Activated naive CD4-positive, alpha-beta T cell treated with anti-CD3 and anti-CD28 coated beads, Interleukin-2, amount 10 ng/mL, durations not matched to agents 7 days and 5 days (primary cell): ENCODE measurements at regions not wholly inside any gene's neighbourhood (a gene's known extent, or its start where the extent isn't known, plus 50 kb on each side); places are given as distances from the start of the nearest gene placed in this dataset.

Experiments used
- CTCF ChIA-PET: fragments of 350-600 bp; sonication (Branson Sonifier 250); formaldehyde crosslinking; loops from one replicate; lab custom pipeline; 2021; ENCODE audit warnings: antibody characterized with exemption; lab: Charles Lee
- DNase-seq: peaks from one replicate; pipeline ENCODE4 v3.0.0-alpha.2; 2020
- H3K27ac Mint-ChIP-seq: one replicate; pipeline ENCODE4 v1.8.0; 2021; ENCODE audit warnings: mild to moderate bottlenecking, moderate library complexity, mixed read lengths
- H3K27me3 Mint-ChIP-seq: one replicate; pipeline ENCODE4 v1.8.0; 2021; ENCODE audit warnings: mild to moderate bottlenecking, mixed read lengths
- H3K36me3 Mint-ChIP-seq: one replicate; pipeline ENCODE4 v1.8.0; 2021; ENCODE audit warnings: mixed read lengths
- H3K4me1 Mint-ChIP-seq: one replicate; pipeline ENCODE4 v1.8.0; 2021; ENCODE audit warnings: mixed read lengths
- H3K4me3 Mint-ChIP-seq: one replicate; pipeline ENCODE4 v1.8.0; 2021; ENCODE audit warnings: mild to moderate bottlenecking, moderate library complexity, mixed read lengths
- H3K9me3 Mint-ChIP-seq: one replicate; pipeline ENCODE4 v1.8.0; 2021; ENCODE audit warnings: mixed read lengths

DNA sequence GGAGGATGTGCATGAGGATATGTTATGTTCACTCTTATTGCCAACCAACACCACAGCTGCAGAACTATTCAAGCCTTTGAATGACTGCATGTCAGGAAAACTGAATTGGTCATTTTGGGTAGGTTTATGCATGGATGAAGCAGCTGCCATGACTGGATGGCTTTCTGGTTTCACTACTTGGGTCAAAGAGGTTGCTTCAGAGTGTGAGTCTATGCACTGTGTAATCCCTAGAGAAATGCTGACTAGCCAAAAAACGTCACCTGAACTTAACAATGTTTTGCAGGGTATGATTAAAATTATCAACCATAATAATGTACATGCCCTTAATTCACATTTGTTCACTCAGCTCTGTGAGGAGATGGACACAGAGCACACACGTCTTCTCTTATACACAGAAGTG, 206.7 kb upstream of the RBBP8 start:
- no peaks in the 10 kb centered on the region for H3K36me3 Mint-ChIP-seq
- no peaks in the 10 kb centered on the region for H3K9me3 Mint-ChIP-seq
- no peak for DNase-seq
- H3K4me3 Mint-ChIP-seq = no peak overlapping the region
- H3K27ac Mint-ChIP-seq = no peak overlapping the region
- CTCF ChIA-PET = no interaction called here
- H3K4me1 Mint-ChIP-seq = no peaks in the 10 kb centered on the region
- peaks cover 4% of the 10 kb centered on the region for H3K27me3 Mint-ChIP-seq

DNA sequence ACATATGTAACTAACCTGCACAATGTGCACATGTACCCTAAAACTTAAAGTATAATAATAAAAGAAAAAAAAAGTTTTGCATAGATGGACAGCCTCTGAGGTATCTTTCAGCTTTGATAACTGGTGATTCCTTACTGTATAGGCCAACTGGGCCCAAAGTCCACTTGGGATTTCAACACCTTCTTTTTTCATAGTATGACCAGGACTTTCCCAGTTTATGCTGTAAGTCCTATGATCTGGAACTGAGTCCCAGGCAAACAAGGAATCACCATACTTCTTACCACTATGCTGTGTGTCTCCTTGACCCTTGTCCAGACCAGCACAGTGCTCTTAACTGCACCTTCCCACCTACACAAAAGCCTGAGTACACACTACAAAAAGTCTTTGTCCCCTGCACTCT, 205.1 kb upstream of the RBBP8 start:
- no peaks in the 10 kb centered on the region for H3K9me3 Mint-ChIP-seq
- H3K27ac Mint-ChIP-seq = no peak overlapping the region
- no peaks in the 10 kb centered on the region for H3K4me1 Mint-ChIP-seq
- CTCF ChIA-PET = no interaction called here
- H3K36me3 Mint-ChIP-seq = no peaks in the 10 kb centered on the region
- H3K4me3 Mint-ChIP-seq = no peak overlapping the region
- no peak for DNase-seq
- peaks cover 4% of the 10 kb centered on the region for H3K27me3 Mint-ChIP-seq

DNA sequence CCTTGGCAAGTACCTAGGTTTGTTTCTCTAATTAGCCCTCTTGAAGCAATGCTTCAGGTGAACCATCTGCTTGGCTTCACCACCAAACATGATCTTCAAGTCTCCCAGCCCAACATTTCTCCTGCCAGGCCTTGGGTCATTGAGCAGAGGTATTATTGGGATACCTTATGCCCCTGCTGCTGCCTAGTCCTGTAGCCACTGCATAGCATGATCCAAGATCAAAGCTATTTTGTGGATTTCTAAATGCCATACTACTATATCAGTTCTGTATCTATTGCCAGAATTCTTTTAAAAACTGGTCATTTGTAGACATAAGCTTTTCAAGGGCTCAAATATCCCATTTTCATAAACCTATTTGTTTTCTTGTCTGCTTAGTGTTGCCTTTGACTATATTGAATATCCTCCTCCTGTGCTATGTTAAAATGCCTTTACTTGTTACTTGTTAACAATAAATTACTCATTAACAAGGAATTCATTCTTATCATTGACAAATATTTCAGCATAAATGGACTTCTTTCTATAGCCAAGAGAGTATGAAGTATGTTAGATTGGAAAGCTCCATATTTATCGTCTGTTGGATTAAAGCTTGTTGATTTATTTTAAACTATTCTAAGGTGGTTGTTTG, 204.5 kb upstream of the RBBP8 start:
- CTCF ChIA-PET = no interaction called here
- no peak for DNase-seq
- Mint-ChIP-seq H3K4me3 (no peak overlapping the region), H3K27ac (no peak overlapping the region), H3K9me3 (no peaks in the 10 kb centered on the region), H3K36me3 (no peaks in the 10 kb centered on the region), H3K4me1 (no peaks in the 10 kb centered on the region), H3K27me3 (peaks cover 4% of the 10 kb centered on the region)

DNA sequence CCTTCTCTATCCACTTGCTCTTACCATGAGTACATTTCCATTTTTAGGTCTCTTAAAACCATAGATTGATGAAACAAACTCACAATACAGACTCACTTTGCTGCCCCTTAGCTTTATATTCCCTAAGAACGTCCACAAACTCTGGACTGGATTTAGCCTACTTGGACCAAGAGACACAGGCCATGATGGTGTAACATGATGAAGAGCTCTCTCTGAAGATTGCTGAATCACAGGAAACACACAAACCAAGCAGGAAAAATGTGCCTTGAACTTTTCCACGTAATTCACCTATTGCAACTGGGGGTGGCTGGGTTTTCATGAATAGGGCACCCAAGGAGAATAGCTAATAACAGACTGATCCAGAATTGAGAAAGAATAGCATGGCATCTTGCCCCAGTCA, 201.7 kb upstream of the RBBP8 start:
- CTCF ChIA-PET = no interaction called here
- H3K36me3 Mint-ChIP-seq = no peaks in the 10 kb centered on the region
- H3K9me3 Mint-ChIP-seq = no peaks in the 10 kb centered on the region
- peaks cover 4% of the 10 kb centered on the region for H3K27me3 Mint-ChIP-seq
- no peak overlapping the region for H3K27ac Mint-ChIP-seq
- no peak for DNase-seq
- H3K4me3 Mint-ChIP-seq = no peak overlapping the region
- no peaks in the 10 kb centered on the region for H3K4me1 Mint-ChIP-seq

DNA sequence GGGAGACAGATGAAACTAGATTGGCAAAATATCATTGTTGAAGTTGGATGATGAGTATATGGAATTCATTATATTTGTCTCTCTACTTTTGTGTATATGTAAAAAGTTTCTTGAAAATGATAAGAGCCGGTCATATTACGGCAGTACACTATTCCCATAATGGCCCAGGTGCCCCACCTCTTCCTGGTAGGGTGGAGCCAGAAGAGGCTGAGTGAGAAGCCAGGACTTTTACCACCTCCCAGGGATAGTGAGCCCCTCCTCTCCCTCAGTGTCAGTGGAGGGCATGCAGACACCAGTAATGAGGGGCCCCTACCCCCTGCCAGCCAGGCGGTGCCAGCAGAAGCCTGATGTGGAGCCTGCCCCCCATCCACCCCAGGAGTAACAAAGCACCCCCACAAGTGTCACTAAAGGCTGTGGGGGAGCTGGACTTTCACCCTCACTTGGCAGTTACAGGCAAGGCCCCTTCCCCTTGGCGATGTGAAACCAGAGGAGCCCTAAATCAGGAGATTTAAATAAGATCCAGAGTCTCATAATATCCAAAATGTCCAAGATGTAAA, 198.9 kb upstream of the RBBP8 start:
- Mint-ChIP-seq H3K4me3 (no peak overlapping the region), H3K4me1 (peaks cover 5% of the 10 kb centered on the region), H3K27ac (no peak overlapping the region), H3K27me3 (no peaks in the 10 kb centered on the region), H3K36me3 (no peaks in the 10 kb centered on the region), H3K9me3 (no peaks in the 10 kb centered on the region)
- CTCF ChIA-PET = interaction anchor here (1.0 kb wide), 1 partner anchor 21 kb away, joined by 4 read pairs; no protein-coding TSS in a partner anchor
- DNase-seq = no peak

DNA sequence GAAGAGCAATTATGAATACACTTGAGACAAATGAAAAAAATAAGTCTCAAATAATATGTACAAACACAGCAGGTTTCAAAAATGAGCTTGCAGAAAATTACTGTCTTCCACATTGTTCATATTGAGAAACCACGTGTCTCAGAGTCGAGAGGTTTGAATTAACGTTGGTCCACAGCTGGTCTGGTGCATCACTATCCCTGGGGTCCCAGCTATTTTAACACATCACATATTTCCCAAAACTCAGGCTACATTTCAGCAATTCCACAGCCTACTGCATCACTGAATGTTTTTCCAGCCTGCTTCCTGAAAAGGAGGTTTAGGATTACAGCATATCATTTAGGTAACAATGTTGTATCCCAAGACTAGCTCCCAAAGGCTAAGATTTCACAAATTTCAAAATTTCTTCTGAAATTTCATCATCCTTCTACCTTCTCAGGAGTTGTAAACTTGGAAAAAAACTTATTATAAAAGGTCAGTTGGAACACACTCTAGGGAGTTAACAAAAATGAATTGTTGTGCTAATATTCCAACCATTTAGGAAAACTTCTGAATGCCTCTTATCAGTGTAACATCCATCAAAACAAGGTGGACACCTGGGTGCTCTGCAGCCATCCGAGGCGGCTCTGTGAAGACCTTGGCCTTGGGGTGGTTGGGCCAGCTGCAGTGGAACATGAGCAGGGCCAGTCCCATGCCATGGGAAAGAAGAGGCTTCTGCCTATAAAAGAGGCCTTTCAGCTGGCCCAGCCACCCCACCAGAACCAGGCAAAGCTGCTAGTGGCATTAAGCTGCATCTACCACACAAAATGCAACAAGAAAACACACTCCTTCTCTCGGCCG, 198.1 kb upstream of the RBBP8 start:
- Mint-ChIP-seq H3K36me3 (no peaks in the 10 kb centered on the region), H3K4me1 (peaks cover 11% of the 10 kb centered on the region), H3K27me3 (no peaks in the 10 kb centered on the region), H3K27ac (no peak overlapping the region), H3K9me3 (no peaks in the 10 kb centered on the region), H3K4me3 (no peak overlapping the region)
- CTCF ChIA-PET = interaction anchor here (1.0 kb wide), 1 partner anchor 22 kb away, joined by 4 read pairs; no protein-coding TSS in a partner anchor
- no peak for DNase-seq

DNA sequence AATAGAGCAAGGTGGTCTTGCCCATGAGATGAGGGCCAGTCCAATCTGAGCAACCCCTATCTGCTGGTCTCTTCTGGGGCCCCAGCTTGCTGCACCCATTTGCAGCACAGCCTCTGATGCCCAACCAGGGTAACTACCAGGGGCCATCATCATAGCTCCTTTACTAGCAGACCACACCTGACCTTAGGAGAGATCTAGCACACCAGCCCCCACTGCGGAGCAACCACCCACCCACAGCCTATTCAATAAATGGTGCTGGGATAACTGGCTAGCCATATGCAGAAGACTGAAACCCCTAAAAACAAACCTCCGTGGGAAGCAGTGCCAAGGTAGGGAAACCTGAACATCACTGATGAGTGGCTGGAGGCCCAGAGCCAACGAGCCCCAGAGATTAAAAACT, 196.1 kb upstream of the RBBP8 start:
- Mint-ChIP-seq H3K4me3 (no peak overlapping the region), H3K4me1 (peaks cover 21% of the 10 kb centered on the region), H3K9me3 (peaks cover 4% of the 10 kb centered on the region), H3K27ac (no peak overlapping the region), H3K27me3 (no peaks in the 10 kb centered on the region), H3K36me3 (peaks cover 1% of the 10 kb centered on the region)
- CTCF ChIA-PET = no interaction called here
- no peak for DNase-seq

DNA sequence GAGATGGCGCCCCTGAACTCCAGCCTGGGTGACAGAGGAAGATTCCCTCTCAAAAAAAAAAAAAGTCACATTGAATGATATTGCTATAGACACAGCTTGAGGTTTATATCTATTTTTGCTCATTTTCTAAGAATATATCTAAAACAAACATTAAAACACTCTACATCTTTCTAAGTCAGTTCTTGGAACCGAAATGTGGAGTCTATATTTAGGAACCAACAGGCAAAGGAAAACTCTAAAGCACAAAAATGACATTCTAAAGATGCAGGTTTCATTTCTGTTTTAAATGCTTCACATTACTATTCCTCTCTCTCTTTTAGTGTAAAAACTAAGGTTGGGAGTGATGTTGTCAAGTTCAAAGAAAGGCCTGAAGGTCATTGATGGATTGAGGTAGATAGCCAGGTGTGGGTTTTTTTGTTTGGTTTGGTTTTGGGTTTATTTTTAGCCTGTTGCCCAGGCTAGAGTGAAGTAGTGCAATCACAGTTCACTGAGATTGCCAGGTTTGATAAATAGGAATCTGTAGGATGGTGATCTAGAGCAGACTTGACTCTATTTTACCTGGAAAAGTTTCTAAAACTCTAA, 194.0 kb upstream of the RBBP8 start:
- Mint-ChIP-seq H3K9me3 (peaks cover 10% of the 10 kb centered on the region), H3K4me1 (peaks cover 23% of the 10 kb centered on the region), H3K36me3 (peaks cover 1% of the 10 kb centered on the region), H3K27me3 (peaks cover 5% of the 10 kb centered on the region), H3K27ac (no peak overlapping the region), H3K4me3 (no peak overlapping the region)
- no peak for DNase-seq
- CTCF ChIA-PET = no interaction called here

DNA sequence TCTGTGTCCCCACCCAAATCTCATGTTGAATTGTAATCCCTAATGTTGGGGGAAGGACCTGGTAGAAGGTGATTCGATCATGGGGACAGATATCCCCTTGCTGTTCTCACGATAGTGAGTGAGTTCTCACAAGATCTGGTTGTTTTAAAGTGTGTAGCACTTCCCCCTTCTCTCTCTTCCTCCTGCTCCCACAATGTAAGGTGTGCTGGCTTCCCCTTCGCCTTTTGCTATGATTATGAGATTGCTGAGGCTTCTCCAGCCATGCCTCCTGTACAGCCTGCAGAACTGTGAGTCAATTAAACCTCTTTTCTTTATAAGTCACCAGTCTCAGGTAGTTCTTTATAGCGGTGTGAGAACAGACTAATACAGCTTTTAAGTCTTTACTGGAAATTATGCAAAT, 193.3 kb upstream of the RBBP8 start:
- CTCF ChIA-PET = no interaction called here
- Mint-ChIP-seq H3K27me3 (peaks cover 5% of the 10 kb centered on the region), H3K9me3 (peaks cover 10% of the 10 kb centered on the region), H3K4me1 (peaks cover 23% of the 10 kb centered on the region), H3K36me3 (peaks cover 1% of the 10 kb centered on the region), H3K4me3 (no peak overlapping the region), H3K27ac (no peak overlapping the region)
- no peak for DNase-seq

DNA sequence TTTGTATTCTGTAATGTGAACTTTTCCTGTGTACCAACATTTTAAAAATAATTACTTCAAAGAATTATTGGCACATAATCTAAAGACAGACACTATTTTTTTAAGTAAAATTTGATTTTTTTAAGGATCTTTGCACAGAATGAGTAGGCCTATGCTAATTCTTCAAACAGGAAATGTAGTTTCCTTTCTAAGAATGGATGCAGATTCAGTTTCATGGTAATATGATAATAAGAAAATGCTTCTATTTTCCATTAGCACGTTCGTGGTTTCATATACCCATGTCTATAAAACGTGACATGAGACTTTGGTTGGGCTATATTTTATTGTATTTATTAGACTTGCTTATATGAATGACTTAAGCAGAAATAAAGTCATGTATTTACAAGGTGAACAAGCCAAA, 191.8 kb upstream of the RBBP8 start:
- Mint-ChIP-seq H3K4me1 (peaks cover 23% of the 10 kb centered on the region), H3K36me3 (peaks cover 1% of the 10 kb centered on the region), H3K27me3 (peaks cover 6% of the 10 kb centered on the region), H3K4me3 (no peak overlapping the region), H3K9me3 (peaks cover 10% of the 10 kb centered on the region), H3K27ac (no peak overlapping the region)
- DNase-seq = no peak
- CTCF ChIA-PET = no interaction called here

DNA sequence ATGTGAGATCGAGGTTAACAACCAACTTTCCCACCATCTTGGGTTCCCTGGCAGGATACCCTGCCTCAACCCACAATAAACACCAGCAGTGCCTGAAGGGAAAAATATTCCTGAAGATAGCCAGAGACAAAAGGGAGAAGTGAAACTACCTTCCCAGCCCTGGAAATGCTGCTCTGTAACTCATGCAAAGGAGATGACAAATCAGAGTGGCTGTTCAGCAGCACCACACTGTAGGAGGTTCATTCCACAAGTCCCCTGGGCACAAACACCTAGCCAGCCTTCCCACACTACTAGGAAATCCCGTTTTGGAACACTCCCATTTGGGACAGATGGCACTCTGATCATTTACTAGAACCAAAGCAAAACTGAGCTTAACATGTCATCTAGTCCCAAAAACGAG, 190.7 kb upstream of the RBBP8 start:
- peaks cover 10% of the 10 kb centered on the region for H3K9me3 Mint-ChIP-seq
- CTCF ChIA-PET = no interaction called here
- peaks cover 23% of the 10 kb centered on the region for H3K4me1 Mint-ChIP-seq
- H3K36me3 Mint-ChIP-seq = peaks cover 1% of the 10 kb centered on the region
- H3K27ac Mint-ChIP-seq = no peak overlapping the region
- peaks cover 9% of the 10 kb centered on the region for H3K27me3 Mint-ChIP-seq
- no peak overlapping the region for H3K4me3 Mint-ChIP-seq
- no peak for DNase-seq

DNA sequence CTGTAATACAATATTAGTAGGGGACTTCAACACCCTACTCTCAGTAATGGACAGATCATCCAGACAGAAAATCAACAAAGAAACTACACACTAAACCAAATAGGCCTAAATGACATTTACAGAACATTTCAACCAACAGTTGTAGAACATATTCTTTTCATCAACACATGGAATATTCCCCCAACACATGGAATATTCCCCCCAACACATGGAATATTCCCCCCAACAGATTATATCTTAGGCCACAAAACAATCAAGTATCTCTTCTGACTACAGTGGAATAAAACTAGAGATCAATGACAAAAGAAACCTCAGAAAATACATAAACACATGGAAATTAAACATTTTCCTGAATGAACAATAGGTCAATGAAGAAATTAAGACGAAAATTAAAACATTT, 187.2 kb upstream of the RBBP8 start:
- Mint-ChIP-seq H3K9me3 (peaks cover 9% of the 10 kb centered on the region), H3K4me1 (peaks cover 11% of the 10 kb centered on the region), H3K36me3 (peaks cover 1% of the 10 kb centered on the region), H3K27me3 (peaks cover 12% of the 10 kb centered on the region), H3K4me3 (no peak overlapping the region), H3K27ac (no peak overlapping the region)
- DNase-seq = no peak
- CTCF ChIA-PET = no interaction called here

DNA sequence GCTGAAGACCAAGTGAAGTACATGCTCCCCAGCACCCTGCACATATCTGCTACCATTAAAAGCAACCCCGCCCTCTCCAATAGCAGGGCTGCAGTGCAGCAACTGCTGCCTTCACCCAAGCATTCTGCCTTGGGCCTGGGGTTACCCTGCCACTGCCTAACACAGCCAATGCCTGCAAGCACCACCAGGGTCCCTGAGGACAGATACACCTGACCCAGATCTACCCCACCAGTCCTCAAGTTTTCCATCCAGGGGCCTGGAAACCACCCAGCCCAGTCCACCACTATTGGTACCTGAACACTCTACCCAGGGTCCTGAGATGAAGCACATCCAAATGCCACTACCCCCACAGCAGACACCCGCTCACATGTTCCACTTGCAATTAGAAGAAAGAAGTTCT, 181.1 kb upstream of the RBBP8 start:
- Mint-ChIP-seq H3K36me3 (no peaks in the 10 kb centered on the region), H3K4me1 (no peaks in the 10 kb centered on the region), H3K4me3 (no peak overlapping the region), H3K27me3 (peaks cover 8% of the 10 kb centered on the region), H3K9me3 (no peaks in the 10 kb centered on the region), H3K27ac (no peak overlapping the region)
- no peak for DNase-seq
- CTCF ChIA-PET = no interaction called here

DNA sequence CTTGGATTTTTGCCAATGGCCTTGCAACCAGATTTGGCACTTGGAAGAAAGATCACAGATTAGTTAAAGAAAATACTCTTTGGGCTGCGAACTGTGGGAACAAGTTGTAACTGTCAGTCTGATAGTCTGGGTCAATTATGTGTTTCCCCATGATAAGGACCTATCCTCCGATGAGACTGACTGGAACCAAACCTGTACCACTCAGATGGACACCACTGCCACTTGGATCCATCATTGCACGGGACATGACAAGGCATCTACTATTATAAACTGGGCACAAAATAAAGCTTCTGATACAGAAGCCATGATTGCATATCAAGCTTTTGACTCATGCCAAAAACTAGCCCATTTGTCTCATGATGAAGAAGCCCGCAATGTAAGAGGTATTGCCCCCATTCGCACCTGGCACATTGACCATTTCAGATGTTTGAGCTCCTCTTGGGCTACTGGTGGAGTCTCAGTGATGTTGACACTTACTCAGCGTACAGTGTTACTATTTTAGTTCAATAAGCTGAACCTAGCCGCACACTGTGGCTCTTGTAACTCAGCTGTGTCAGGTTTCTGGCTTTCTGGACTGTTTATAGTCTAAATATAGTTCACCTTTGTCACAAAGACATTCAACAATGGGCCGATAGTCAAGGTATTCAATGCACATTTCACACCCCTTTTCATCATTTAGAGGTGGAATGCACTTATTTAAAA, 179.8 kb upstream of the RBBP8 start:
- no peak for DNase-seq
- no peak overlapping the region for H3K4me3 Mint-ChIP-seq
- H3K36me3 Mint-ChIP-seq = no peaks in the 10 kb centered on the region
- H3K4me1 Mint-ChIP-seq = no peaks in the 10 kb centered on the region
- no peak overlapping the region for H3K27ac Mint-ChIP-seq
- H3K9me3 Mint-ChIP-seq = no peaks in the 10 kb centered on the region
- CTCF ChIA-PET = no interaction called here
- peaks cover 8% of the 10 kb centered on the region for H3K27me3 Mint-ChIP-seq
